ENCODE measurements at regions not wholly inside any gene's neighbourhood (a gene's known extent, or its start where the extent isn't known, plus 50 kb on each side); places are given as distances from the start of the nearest gene placed in this dataset.

DNA sequence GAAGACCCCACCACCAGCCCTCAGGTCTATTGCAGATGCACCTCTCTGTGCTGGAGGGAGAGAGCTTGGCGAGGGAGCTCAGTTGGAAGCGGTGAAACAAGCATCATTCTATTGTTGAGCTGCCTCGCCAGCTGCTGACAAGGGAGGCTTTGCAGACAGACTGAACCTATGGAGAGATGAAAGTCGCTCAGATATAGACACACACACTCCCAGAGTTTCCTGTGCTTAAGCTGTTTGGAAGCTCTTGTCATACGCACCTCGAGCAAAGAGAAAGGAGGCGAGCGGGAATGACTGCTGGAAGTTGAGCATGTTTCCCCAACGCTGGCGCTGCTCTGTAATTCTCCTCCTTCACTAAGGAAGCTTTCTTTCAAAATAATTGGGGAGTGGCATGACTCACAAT, 126.1 kb downstream of the TRIM29 start:
- TF ChIP-seq CTCF (IDR thresholded peaks at IDR 0.05) (no peak), POLR2A (IDR thresholded peaks at IDR 0.05) (no peak), POLR2AphosphoS5 (IDR thresholded peaks at IDR 0.05; ENCODE audit: insufficient read depth in 1 of 2, low read depth in 1 of 2) (no peak)
